GM21529 (cell line): ENCODE measurements at regions not wholly inside any gene's neighbourhood (a gene's known extent, or its start where the extent isn't known, plus 50 kb on each side); places are given as distances from the start of the nearest gene placed in this dataset.
"Not testable (repeated sequence)": the region's sequence is repeated elsewhere in the genome, so short reads cannot be mapped to it uniquely, and the experiment has no call there.

Experiments used
- ATAC-seq: cut with Tn5 transposase; IDR thresholded peaks from one replicate; pipeline ENCODE4 v1.9.1; 2021; ENCODE audit not compliant: unreplicated experiment

DNA sequence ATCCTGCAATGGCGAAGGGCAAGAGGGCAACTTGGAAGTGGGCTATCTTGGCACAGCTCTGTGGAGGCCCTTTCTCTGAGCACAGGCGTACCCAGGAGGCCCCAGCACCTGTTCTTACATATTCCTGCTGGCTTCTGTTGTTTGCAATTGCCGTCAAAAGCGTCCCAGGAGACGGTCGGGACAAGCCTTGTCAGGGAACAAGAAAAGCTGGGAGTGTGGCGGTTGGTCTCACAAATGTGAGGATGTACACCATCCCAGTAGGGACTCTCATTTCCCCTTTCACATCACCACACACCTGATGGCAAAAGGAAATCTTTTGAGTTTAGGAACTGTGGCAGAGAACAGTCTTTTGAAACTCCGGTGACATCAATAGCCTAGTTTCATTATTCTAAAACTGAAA is 94.7 kb upstream of the EFEMP1 start:
- ATAC-seq: no peak

DNA sequence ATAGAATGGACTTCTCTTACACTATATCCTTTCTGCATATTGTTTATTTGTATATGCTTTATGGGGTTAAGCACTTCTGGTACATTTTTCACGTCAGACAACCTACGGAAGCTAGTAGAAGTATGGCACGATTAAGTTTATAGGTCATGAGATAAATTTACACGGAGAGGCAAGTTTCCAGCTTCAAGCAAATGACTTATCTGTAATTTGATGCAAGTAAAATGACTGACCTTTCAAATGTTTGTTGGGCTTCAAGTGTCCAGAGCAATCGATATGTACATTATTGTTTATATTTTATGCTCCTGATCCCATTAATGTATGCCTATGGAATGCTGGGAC is 97.5 kb upstream of the EFEMP1 start:
- ATAC-seq: no peak

DNA sequence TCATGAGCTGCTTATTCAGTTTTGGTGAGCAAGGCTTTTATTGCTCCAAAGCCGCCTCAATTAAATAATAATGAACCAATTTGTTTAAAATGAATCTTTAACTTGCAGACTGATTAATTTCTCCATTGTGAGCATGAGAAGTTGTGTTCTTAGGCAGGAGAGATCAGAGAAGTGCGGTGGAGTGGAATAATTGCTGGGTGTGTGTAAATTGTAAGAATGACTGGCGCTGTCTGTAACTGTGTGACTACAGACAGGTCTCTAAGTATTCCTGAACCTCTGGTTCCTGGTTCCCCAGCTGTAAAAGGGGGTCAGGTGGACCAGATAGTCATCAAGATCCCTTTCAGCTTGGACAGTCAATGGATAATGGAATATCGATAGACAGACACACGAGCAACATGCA is 98.0 kb upstream of the EFEMP1 start:
- no peak for ATAC-seq

GRCh38 chr2:56025469-56026193 is 102.0 kb upstream of the EFEMP1 start:
- no peak for ATAC-seq

DNA sequence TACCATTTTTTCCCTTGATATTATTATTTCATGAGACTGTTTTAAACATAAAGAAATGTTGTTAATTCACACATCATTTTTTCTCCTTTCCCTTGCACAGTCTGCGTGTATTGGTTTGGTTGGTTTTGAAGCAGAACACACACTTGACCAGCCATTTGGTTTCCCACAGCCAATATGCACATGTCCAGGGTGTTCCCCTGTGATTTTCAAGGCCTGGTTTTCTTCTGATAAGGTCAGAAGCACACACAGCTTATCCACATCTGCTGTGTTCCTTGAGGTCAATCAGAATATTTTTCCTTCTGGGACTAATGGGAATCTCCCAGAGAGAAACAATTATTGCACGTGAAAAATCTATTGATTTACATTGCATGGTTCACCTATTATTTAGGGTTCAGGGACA is 103.2 kb upstream of the EFEMP1 start:
- no peak for ATAC-seq

- no peak for ATAC-seq
Measured at GRCh38 chr2:56030062-56030461, 106.5 kb upstream of the EFEMP1 start.

GRCh38 chr2:56030901-56031300 is 107.3 kb upstream of the EFEMP1 start:
- ATAC-seq: no peak

DNA sequence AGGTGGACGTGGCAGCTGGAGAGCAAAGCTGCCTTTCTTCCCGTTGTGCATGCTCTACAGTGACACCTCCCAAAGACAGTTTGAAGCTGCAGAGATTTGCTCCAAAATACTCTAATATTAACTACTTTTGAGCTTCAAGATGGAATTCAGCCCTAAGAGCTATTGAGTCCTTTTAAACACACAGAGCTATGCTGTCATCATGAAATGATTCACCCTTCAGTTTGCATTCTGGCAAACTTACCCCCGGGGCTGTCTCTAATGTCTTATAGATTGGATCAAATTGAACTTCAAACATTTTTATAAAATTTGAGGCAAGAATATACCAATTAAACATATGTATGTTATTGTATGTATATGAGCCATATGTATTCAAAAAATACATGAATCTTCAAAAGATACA is 110.7 kb upstream of the EFEMP1 start:
- no peak for ATAC-seq

DNA sequence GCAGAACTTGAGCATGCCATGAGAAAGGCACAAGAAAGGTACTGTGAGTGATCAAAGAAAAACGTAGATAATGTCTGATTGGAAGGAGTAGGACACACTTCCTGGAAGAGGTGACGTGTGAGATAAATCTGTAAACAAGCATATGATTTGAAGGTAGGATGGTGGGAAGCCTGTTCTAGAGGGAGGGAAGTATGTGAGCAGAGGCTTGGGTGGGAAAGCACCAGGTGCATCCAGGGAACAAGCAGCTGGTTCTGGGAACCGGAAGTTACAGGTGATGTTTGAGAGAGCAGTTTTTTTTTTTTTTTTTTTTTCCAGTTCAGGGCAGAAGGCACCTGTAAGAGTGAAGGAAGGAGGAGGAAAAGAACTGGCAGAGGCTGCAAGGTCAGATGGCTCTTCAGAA is 116.6 kb upstream of the EFEMP1 start:
- ATAC-seq: no peak

DNA sequence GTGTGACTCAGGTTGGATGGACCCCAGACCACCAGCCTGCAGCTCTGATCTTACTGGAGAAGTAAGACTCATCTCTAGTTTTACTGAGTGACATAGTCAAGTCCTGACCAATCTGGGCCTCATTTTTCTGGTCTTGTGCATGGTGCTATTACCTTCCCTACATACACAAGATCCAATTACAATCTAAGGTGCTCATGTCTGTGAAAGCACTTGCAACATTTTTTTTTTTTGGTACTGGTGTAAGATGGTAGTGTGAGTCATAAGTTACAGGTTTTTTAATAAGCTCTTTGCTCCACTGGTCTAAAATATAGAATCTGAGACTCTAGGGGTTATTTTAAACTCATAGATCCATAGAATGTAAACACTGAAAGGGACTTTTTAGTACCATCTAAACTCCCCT is 117.3 kb upstream of the EFEMP1 start:
- no peak for ATAC-seq

DNA sequence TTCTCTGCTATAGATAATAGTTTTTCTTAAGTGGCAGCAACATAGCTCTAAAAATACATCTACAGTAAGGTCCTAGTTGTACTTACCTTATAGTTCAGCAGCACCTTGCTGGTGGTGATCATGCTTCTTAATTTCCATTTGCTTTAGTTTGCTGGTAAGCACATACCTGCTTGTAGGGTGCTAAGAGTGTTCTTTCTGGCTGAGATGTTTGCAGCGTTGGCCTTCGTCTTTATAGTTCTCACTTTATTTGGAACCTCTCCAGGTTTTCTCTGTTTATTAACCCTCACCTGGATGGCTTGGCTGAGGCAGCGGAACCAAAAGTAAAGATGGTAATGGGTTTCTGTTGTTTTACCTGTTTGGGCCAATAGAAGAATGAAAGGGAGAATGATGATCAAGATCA is 123.6 kb upstream of the EFEMP1 start:
- ATAC-seq: no peak

- ATAC-seq: no peak
Measured at GRCh38 chr2:56049233-56049845, 125.8 kb upstream of the EFEMP1 start.

GRCh38 chr2:56053679-56054078 is 130.1 kb upstream of the EFEMP1 start:
- no peak for ATAC-seq

DNA sequence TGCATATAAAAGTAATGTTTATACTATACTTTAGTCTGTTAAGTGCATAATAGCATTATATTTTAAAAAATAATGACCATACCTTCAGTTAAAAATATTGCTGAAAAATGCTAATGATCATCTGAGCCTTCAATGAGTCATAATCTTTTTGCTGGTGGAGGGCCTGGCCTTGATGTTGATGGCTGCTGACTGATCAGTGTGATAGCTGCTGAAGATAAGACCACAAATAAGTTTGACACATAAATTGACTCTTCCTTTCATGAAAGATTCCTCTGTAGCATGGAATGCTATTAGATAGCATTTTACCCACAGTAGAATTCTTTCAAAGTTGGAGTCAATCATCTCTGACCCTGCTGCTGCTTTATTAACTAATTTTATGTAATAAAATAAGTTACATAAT is 128.4 kb upstream of the CCDC85A start:
- no peak for ATAC-seq

- ATAC-seq: not testable (repeated sequence)
Measured at GRCh38 chr2:56061327-56061726, 122.5 kb upstream of the CCDC85A start.

- ATAC-seq: no peak
Measured at GRCh38 chr2:56068746-56069145, 115.0 kb upstream of the CCDC85A start.

DNA sequence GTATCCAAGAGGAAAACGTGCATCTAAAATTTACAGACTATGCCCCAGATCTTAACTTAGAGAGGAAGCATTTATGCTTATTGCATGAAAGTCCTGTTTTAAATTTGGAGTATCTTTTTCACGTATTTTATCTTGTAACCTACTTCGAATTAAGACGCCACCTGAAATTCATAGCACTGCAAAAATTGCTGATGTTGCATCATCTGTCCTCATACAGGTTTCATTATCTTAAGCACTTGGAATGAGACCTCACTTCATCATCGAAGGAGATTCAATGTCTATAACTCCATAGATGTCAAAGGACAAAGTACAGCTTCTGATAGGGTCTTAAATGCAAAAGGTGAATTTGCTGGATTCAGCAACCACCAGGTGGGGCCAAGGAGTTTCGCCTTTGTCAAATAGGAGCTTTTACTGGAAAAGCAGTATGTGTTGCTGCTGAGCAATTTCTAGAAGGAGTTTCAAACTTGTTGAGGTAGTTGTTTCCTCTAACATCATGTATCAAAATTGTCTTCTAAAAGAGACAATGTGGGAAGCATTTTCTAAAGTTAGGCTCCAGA is 106.4 kb upstream of the CCDC85A start:
- ATAC-seq: no peak

DNA sequence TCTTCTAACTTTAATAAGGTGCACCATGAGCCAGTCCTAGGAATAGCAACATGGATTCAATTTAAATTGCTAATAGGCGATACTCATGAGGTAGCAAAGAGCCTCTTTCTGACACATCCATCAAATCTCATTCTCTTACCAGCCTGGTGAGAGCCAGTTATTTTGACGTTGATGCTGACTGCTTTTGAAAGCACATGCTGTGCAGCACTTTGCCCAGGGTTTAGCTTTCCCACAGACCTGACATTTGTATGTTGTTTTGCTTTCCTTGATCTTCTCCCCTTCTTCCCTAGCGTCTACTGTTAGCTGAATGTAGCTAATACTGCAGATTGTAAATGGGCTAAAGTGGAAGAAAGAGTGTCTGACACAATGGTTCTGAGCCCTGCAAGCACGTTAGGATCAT is 101.1 kb upstream of the CCDC85A start:
- ATAC-seq: no peak

GRCh38 chr2:56084111-56084901 is 99.5 kb upstream of the CCDC85A start:
- no peak for ATAC-seq

DNA sequence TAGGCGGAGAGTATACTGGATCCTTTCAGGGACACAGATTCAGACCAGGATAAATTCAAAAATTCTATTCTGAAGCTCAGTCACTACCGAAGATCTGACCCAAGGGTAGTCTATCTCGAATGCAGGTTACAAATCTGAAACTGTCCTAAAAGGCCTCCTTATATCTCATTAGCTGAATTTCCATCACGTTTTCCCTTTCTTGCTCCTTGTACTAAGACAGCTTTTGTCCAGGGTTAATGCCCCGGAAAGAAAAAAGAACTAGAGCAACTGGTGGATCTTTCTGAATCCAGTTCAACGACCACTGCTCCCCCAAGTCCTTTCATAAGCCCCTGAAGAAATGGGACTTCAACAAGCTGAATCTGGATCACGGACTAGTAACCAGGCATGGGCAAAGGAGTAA is 97.5 kb upstream of the CCDC85A start:
- ATAC-seq: no peak

GRCh38 chr2:56088411-56088810 is 95.4 kb upstream of the CCDC85A start:
- no peak for ATAC-seq

DNA sequence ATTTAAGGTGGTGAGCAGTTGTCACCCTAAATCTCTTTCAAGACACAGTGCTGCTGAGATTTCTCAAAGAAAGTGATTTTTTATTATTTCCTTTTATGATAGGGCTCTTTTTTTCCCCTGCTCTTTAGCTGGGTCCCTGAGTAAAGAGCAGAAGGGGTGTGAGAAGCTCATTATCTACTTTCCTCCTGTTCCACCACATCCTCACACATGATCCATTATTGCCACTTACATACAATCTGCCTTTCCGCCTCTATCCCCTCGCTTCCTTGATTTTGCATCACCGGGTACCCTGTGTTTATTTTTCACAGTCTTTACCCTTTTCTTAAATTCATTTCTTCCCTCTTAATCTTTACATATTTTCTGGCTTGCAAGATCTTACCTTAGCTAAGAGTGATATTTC is 93.9 kb upstream of the CCDC85A start:
- no peak for ATAC-seq
